SK-N-SH treated with all-trans-retinoic acid at 6 μM for 48 hours (cell line): ENCODE measurements at regions not wholly inside any gene's neighbourhood (a gene's known extent, or its start where the extent isn't known, plus 50 kb on each side); places are given as distances from the start of the nearest gene placed in this dataset.

Source experiments
- ATAC-seq: fragments of 200-7000 bp; cut with Tn5 transposase; 3 replicates; pipeline ENCODE4 v1.9.1; 2020; ENCODE audit warnings: mild to moderate bottlenecking, moderate library complexity
- ARNTL ChIP-seq: fragments of 450-650 bp; formaldehyde crosslinking; IDR thresholded peaks from 2 replicates; pipeline ENCODE4 v1.5.0; 2020; ENCODE audit warnings: low read depth, mild to moderate bottlenecking, moderate library complexity, borderline replicate concordance
- BACH2 ChIP-seq: fragments of 250-450 bp; sonication (Bioruptor Pico); IDR thresholded peaks from 2 replicates; pipeline ENCODE4 v1.9.0; 2021; ENCODE audit warnings: mild to moderate bottlenecking, borderline replicate concordance
- CSDC2 ChIP-seq: fragments of 250-450 bp; sonication (Bioruptor Pico); IDR thresholded peaks from 2 replicates; pipeline ENCODE4 v1.5.0; 2020; ENCODE audit warnings: mild to moderate bottlenecking, moderate library complexity
- CSRNP3 ChIP-seq: fragments of 250-450 bp; sonication (Bioruptor Pico); IDR thresholded peaks from 2 replicates; pipeline ENCODE4 v1.5.1; 2021; ENCODE audit warnings: mild to moderate bottlenecking, moderate library complexity
- ESRRG ChIP-seq: fragments of 250-450 bp; sonication (Bioruptor Pico); IDR thresholded peaks from 2 replicates; pipeline ENCODE4 v1.6.1; 2021; ENCODE audit warnings: mild to moderate bottlenecking
- GLIS3 ChIP-seq: fragments of 250-450 bp; sonication (Bioruptor Pico); IDR thresholded peaks from 2 replicates; pipeline ENCODE4 v1.5.0; 2020; ENCODE audit warnings: mild to moderate bottlenecking, moderate library complexity
- ISL1 ChIP-seq: fragments of 250-450 bp; sonication (Bioruptor Pico); IDR thresholded peaks from 2 replicates; pipeline ENCODE4 v2.1.2; 2022; ENCODE audit warnings: mild to moderate bottlenecking, moderate library complexity
- OSR1 ChIP-seq: fragments of 250-450 bp; sonication (Bioruptor Pico); IDR thresholded peaks from 2 replicates; pipeline ENCODE4 v1.8.0; 2022; ENCODE audit warnings: moderate library complexity, mild to moderate bottlenecking, inconsistent platforms
- PATZ1 ChIP-seq: fragments of 250-450 bp; sonication (Bioruptor Pico); IDR thresholded peaks from 2 replicates; pipeline ENCODE4 v1.8.0; 2020; ENCODE audit warnings: mild to moderate bottlenecking, moderate library complexity, borderline replicate concordance
- PPARA ChIP-seq: fragments of 250-450 bp; sonication (Bioruptor Pico); IDR thresholded peaks from 2 replicates; pipeline ENCODE4 v1.5.0; 2020; ENCODE audit warnings: mild to moderate bottlenecking, borderline replicate concordance
- RARB ChIP-seq: fragments of 250-450 bp; sonication (Bioruptor Pico); IDR thresholded peaks from 2 replicates; pipeline ENCODE4 v1.8.0; 2021; ENCODE audit warnings: mild to moderate bottlenecking, moderate library complexity
- SNAI2 ChIP-seq: fragments of 250-450 bp; sonication (Bioruptor Pico); IDR thresholded peaks from 2 replicates; pipeline ENCODE4 v1.5.0; 2020; ENCODE audit warnings: mild to moderate bottlenecking, moderate library complexity
- TCF4 ChIP-seq: fragments of 250-450 bp; sonication (Bioruptor Pico); IDR thresholded peaks from 2 replicates; pipeline ENCODE4 v1.8.0; 2021; ENCODE audit warnings: mild to moderate bottlenecking, moderate library complexity, borderline replicate concordance
- TOX ChIP-seq: fragments of 250-450 bp; sonication (Bioruptor Pico); IDR thresholded peaks from 2 replicates; pipeline ENCODE4 v1.8.0; 2021; ENCODE audit warnings: mild to moderate bottlenecking, moderate library complexity, borderline replicate concordance
- ZC3H10 ChIP-seq: fragments of 250-450 bp; sonication (Bioruptor Pico); IDR thresholded peaks from 2 replicates; pipeline ENCODE4 v1.5.1; 2021; ENCODE audit warnings: mild to moderate bottlenecking, moderate library complexity
- ZFP3 ChIP-seq: fragments of 250-450 bp; sonication (Bioruptor Pico); IDR thresholded peaks from 2 replicates; pipeline ENCODE4 v1.5.0; 2020; ENCODE audit warnings: mild to moderate bottlenecking, moderate library complexity
- ZFP30 ChIP-seq: fragments of 450-650 bp; formaldehyde crosslinking; IDR thresholded peaks from 2 replicates; pipeline ENCODE4 v1.5.0; 2022; ENCODE audit warnings: mild to moderate bottlenecking, moderate library complexity
- ZNF565 ChIP-seq: fragments of 450-650 bp; formaldehyde crosslinking; conservative IDR thresholded peaks from 2 replicates; pipeline ENCODE4 v1.5.0; 2020; ENCODE audit warnings: low read depth, mild to moderate bottlenecking, moderate library complexity
- ZNF70 ChIP-seq: fragments of 450-650 bp; formaldehyde crosslinking; IDR thresholded peaks from 2 replicates; pipeline ENCODE4 v1.5.0; 2020; ENCODE audit warnings: mild to moderate bottlenecking, moderate library complexity
- TF ChIP-seq, protein P1 (sequence below): fragments of 250-450 bp; sonication (Bioruptor Pico); IDR thresholded peaks from 2 replicates; pipeline ENCODE4 v1.5.1; 2020; ENCODE audit warnings: low read depth, mild to moderate bottlenecking, moderate library complexity
- TF ChIP-seq, protein P2 (sequence below): fragments of 250-450 bp; sonication (Bioruptor Pico); IDR thresholded peaks from 2 replicates; pipeline ENCODE4 v1.5.0; 2020; ENCODE audit warnings: mild to moderate bottlenecking, moderate library complexity

DNA sequence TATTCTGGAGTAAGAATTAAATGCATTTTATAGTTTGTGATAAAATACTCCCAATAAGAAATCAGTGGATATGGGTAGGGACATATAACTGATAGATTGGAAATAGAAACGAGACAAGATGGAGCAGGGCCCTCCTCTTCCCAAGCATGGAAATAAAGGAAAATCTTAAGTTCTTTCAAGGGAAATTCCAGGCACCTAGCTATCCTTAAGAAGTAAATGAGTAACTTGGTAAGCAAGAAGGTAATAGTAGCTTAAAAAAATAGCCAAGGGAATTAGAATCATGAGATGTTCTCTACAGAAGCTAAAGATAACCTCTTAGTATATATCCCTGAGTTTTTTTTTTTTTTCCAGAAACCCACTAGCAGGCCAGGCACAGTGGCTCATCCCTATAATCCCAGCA, 105.5 kb upstream of the FAM3C start (continued):
- TF ChIP-seq ARNTL (CRISPR knock-in tag): no peak
- no peak for TF ChIP-seq ISL1 (CRISPR knock-in tag)
- TF ChIP-seq ZC3H10 (CRISPR knock-in tag): no peak
- TF ChIP-seq, protein P1, sequence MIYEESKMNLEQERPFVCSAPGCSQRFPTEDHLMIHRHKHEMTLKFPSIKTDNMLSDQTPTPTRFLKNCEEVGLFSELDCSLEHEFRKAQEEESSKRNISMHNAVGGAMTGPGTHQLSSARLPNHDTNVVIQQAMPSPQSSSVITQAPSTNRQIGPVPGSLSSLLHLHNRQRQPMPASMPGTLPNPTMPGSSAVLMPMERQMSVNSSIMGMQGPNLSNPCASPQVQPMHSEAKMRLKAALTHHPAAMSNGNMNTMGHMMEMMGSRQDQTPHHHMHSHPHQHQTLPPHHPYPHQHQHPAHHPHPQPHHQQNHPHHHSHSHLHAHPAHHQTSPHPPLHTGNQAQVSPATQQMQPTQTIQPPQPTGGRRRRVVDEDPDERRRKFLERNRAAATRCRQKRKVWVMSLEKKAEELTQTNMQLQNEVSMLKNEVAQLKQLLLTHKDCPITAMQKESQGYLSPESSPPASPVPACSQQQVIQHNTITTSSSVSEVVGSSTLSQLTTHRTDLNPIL (CRISPR knock-in tag): no peak
- TF ChIP-seq OSR1 (CRISPR knock-in tag): no peak
- TF ChIP-seq, protein P2, sequence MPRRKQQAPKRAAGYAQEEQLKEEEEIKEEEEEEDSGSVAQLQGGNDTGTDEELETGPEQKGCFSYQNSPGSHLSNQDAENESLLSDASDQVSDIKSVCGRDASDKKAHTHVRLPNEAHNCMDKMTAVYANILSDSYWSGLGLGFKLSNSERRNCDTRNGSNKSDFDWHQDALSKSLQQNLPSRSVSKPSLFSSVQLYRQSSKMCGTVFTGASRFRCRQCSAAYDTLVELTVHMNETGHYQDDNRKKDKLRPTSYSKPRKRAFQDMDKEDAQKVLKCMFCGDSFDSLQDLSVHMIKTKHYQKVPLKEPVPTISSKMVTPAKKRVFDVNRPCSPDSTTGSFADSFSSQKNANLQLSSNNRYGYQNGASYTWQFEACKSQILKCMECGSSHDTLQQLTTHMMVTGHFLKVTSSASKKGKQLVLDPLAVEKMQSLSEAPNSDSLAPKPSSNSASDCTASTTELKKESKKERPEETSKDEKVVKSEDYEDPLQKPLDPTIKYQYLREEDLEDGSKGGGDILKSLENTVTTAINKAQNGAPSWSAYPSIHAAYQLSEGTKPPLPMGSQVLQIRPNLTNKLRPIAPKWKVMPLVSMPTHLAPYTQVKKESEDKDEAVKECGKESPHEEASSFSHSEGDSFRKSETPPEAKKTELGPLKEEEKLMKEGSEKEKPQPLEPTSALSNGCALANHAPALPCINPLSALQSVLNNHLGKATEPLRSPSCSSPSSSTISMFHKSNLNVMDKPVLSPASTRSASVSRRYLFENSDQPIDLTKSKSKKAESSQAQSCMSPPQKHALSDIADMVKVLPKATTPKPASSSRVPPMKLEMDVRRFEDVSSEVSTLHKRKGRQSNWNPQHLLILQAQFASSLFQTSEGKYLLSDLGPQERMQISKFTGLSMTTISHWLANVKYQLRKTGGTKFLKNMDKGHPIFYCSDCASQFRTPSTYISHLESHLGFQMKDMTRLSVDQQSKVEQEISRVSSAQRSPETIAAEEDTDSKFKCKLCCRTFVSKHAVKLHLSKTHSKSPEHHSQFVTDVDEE: no peak
- TF ChIP-seq, all 23 proteins: peak for 0

DNA sequence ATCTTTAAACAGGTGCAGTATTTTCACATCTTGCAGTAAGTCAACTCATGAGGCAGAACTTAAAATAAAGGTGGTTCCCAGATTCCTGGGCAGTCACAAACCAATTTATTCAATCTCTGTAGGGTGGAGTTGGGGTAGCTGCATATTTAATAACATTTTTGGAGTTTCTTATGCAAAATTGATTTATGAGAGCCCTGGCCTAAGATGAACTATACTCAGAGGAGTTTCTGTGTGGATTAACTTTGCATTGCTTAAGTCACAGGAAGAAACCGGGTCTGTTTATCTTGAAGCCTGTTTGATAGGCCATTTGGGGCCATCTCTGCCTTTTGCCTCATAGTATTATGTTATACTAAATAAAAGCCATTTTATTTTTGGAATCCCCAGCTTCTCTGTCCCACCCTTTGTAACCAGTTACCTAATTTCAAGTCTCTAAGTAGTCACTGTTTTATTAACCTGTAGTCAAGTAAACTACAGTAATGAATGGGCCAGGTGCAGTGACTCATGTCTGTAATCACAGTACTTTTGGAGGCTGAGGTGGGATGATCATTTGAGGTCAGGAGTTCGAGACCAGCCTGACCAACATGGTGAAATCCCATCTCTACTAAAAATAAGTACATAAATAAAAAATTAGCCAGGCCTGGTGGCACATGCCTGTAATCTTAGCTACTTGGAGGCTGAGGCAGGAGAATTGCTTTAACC, 104.4 kb upstream of the FAM3C start:
- no peak for ATAC-seq
- no peak for TF ChIP-seq BACH2 (CRISPR knock-in tag)
- TF ChIP-seq TCF4 (CRISPR knock-in tag): no peak
- no peak for TF ChIP-seq ZFP3 (CRISPR knock-in tag)
- TF ChIP-seq ESRRG (CRISPR knock-in tag): no peak
- no peak for TF ChIP-seq CSRNP3 (CRISPR knock-in tag)
- TF ChIP-seq RARB (CRISPR knock-in tag): no peak
- no peak for TF ChIP-seq ZNF565 (CRISPR knock-in tag)
- TF ChIP-seq ARNTL (CRISPR knock-in tag): no peak
- no peak for TF ChIP-seq PPARA (CRISPR knock-in tag)
- no peak for TF ChIP-seq GLIS3
- TF ChIP-seq SNAI2 (CRISPR knock-in tag): no peak
- TF ChIP-seq, protein P2: no peak
- TF ChIP-seq PATZ1: no peak
- TF ChIP-seq ZNF70 (CRISPR knock-in tag): no peak
- no peak for TF ChIP-seq ISL1 (CRISPR knock-in tag)
- TF ChIP-seq TOX (CRISPR knock-in tag): no peak
- no peak for TF ChIP-seq CSDC2 (CRISPR knock-in tag)
- TF ChIP-seq ZFP30 (CRISPR knock-in tag): no peak
